Activated T-helper 1 cell treated with anti-CD3 and anti-CD28 coated beads, Interleukin-12 subunit alpha, Interleukin-12 subunit beta, Interleukin-2, Interleukin-4 antibody, amounts not matched to agents 30 ng/mL and 10 ng/mL and 1 ng/mL, durations not matched to agents 14 hours and 24 hours and 36 hours (primary cell): ENCODE measurements at regions not wholly inside any gene's neighbourhood (a gene's known extent, or its start where the extent isn't known, plus 50 kb on each side); places are given as distances from the start of the nearest gene placed in this dataset.

ENCODE experiments used
- DNase-seq: peaks from one replicate; pipeline ENCODE4 v3.0.0; 2021; ENCODE audit warnings: low spot score
- H3K27ac Mint-ChIP-seq: one replicate; pipeline ENCODE4 v1.8.0; 2021; ENCODE audit warnings: mild to moderate bottlenecking, mixed read lengths
- H3K27me3 Mint-ChIP-seq: one replicate; pipeline ENCODE4 v1.8.0; 2022; ENCODE audit warnings: mild to moderate bottlenecking, moderate library complexity, mixed read lengths; ENCODE audit not compliant: insufficient read depth
- H3K36me3 Mint-ChIP-seq: one replicate; pipeline ENCODE4 v1.8.0; 2021; ENCODE audit warnings: low read depth, mixed read lengths
- H3K4me1 Mint-ChIP-seq: one replicate; pipeline ENCODE4 v1.8.0; 2021; ENCODE audit warnings: low read depth, mixed read lengths
- H3K4me3 Mint-ChIP-seq: one replicate; pipeline ENCODE4 v1.8.0; 2021; ENCODE audit warnings: mild to moderate bottlenecking, moderate library complexity, mixed read lengths
- H3K9me3 Mint-ChIP-seq: one replicate; pipeline ENCODE4 v1.8.0; 2021; ENCODE audit warnings: mixed read lengths
- intact Hi-C: fragments of 100-400 bp; cut with micrococcal nuclease; formaldehyde crosslinking; loops from one replicate; pipeline ENCODE4 v1.15.1; 2024

DNA sequence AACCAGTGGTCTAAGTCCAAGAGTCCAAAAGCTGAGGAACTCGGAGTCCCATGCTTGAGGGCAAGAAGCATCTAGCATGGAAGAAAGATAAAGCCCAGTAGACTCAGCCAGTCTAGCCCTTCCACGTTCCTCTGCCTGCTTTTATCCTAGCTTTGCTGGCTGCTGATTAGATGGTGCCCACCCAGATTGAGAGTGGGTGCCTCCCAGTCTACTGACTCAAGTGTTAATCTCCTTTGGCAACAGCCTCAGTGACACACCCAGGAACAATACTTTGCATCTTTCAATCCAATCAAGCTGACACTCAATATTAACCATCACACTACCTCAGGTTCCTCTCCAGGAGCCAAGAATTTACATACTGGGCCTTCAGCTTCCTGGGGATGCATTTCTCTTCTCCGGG, 476.1 kb downstream of the FUT8 start:
- peaks cover 18% of the 10 kb centered on the region for H3K27me3 Mint-ChIP-seq
- peaks cover 4% of the 10 kb centered on the region for H3K36me3 Mint-ChIP-seq
- no peak overlapping the region for H3K27ac Mint-ChIP-seq
- H3K9me3 Mint-ChIP-seq = peaks cover 11% of the 10 kb centered on the region
- no peak for DNase-seq
- no peak overlapping the region for H3K4me3 Mint-ChIP-seq
- intact Hi-C loops = no loop called here
- H3K4me1 Mint-ChIP-seq = no peaks in the 10 kb centered on the region

DNA sequence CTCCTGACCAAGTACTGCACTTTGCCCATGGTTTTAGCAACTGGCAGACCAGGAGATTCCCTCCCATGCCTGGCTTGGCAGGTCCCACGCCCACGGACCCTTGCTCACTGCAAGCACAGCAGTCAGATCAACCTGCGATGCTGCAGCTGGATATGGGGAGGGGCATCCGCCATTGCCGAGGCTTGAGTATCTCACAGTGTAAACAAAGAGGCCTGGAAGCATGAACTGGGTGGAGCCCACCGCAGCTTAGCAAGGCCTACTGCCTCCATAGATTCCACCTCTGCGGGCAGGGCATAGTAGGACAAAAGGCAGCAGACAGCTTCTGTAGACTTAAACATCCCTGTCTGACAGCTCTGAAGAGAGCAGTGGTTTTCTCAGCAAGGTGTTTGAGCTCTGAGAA, 479.8 kb downstream of the FUT8 start:
- H3K27ac Mint-ChIP-seq = no peak overlapping the region
- peaks cover 20% of the 10 kb centered on the region for H3K36me3 Mint-ChIP-seq
- no peaks in the 10 kb centered on the region for H3K4me1 Mint-ChIP-seq
- H3K4me3 Mint-ChIP-seq = no peak overlapping the region
- intact Hi-C loops = no loop called here
- peaks cover 35% of the 10 kb centered on the region for H3K9me3 Mint-ChIP-seq
- peaks cover 15% of the 10 kb centered on the region for H3K27me3 Mint-ChIP-seq
- no peak for DNase-seq

DNA sequence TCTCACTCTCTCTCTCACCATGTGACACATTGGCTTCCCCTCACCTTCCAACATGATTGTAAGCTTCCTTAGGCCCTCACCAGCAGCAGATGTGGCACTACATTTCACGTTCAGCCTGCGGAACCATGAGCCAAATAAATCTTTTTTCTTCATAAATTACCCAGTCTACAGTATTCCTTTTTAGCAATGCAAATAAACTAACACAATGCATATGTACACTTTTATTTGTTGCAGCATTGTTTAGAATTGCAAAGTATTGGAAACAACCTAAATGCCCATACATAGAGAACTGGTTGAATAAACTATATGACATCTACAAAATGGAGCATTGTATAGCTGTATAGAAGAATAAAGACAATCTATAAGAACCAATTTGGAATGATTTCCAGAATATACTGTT, 487.6 kb downstream of the FUT8 start:
- peaks cover 5% of the 10 kb centered on the region for H3K27me3 Mint-ChIP-seq
- no peak for DNase-seq
- H3K4me1 Mint-ChIP-seq = peaks cover 4% of the 10 kb centered on the region
- H3K4me3 Mint-ChIP-seq = no peak overlapping the region
- H3K27ac Mint-ChIP-seq = no peak overlapping the region
- intact Hi-C loops = no loop called here
- peaks cover 14% of the 10 kb centered on the region for H3K36me3 Mint-ChIP-seq
- peaks cover 57% of the 10 kb centered on the region for H3K9me3 Mint-ChIP-seq

DNA sequence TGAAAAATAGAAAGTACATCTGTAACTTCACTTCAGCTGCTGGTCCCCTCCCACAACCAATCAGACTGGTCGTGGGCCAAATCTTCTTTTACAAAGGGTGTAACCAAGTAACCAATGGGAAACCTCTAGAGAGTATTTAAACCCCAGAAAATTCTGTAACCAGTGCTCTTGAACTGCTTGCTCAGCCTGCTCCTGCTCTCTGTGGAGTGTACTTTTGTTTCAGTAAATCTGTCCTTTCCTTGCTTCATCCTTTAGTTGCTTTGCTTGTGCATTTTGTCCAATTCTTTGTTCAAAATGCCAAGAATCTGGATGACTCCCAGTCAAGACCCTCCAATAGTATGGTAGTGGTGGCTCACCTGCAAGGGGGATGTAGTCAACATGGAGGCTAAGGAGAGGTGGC, 489.1 kb downstream of the FUT8 start:
- no peak overlapping the region for H3K27ac Mint-ChIP-seq
- peaks cover 4% of the 10 kb centered on the region for H3K4me1 Mint-ChIP-seq
- H3K4me3 Mint-ChIP-seq = no peak overlapping the region
- peaks cover 15% of the 10 kb centered on the region for H3K36me3 Mint-ChIP-seq
- peaks cover 49% of the 10 kb centered on the region for H3K9me3 Mint-ChIP-seq
- intact Hi-C loops = no loop called here
- H3K27me3 Mint-ChIP-seq = peaks cover 8% of the 10 kb centered on the region
- no peak for DNase-seq

DNA sequence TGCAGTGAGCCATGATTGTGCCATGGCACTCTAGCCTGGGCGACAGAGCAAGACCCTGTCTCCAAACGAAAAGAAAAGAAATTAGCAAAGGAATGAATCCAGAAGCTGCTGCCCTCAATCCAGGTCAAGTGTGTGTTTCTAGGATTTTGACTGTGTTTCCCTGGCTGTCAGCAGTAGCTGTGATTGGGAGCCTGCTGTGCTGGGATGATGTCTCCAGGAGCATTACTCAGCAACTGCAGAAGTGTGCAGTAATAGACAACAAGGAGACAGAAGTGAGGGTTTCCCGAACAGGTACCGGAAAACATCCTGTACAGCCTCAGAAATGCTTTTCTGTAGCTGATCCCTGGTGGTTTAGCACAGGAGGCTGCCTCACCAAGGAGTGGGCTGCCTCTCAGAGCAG, 492.5 kb downstream of the FUT8 start:
- DNase-seq = no peak
- Mint-ChIP-seq H3K4me1 (peaks cover 13% of the 10 kb centered on the region), H3K27me3 (peaks cover 14% of the 10 kb centered on the region), H3K27ac (no peak overlapping the region), H3K36me3 (peaks cover 7% of the 10 kb centered on the region), H3K4me3 (no peak overlapping the region), H3K9me3 (peaks cover 28% of the 10 kb centered on the region)
- intact Hi-C loops = no loop called here

DNA sequence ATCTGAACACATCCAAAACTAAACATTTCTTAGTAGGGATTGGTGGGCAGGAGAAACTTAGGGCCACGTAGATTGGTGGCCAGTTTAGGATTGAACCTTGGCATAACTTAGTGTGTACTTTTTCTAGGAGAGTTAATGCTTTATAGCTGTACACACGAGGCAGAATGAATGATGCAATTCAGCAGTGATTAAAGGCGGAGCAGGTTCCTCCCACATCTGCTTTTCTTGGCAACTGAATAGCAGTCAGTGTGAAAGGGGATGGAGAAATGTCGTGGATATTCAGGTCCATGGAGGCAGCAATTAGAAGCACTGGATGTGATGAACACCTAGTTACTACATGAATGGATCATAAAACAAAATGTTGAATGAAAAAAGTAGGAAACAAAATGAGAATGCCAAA, 493.8 kb downstream of the FUT8 start:
- Mint-ChIP-seq H3K36me3 (peaks cover 4% of the 10 kb centered on the region), H3K9me3 (peaks cover 16% of the 10 kb centered on the region), H3K4me3 (no peak overlapping the region), H3K27me3 (peaks cover 14% of the 10 kb centered on the region), H3K4me1 (peaks cover 24% of the 10 kb centered on the region), H3K27ac (no peak overlapping the region)
- intact Hi-C loops = no loop called here
- no peak for DNase-seq

DNA sequence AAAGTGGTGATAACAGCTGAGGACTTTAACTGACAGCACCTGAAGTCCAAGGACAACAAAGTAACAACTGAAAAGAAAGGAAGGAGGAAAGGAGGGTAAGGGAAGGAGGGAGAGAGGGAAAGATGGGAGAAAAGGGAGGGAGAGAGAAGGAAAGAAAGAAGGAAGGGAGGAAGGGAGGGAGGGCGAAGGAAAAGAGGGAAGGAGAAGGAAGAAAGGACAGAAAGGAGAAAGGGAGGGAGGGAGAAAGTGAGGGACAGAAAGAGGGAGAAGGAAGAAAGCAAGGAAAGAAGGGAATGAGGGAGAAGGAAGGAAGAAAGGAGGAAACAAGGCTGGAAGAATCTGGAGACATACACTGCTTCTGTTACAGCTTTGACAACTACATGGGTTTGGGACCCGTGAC, 494.4 kb downstream of the FUT8 start:
- intact Hi-C loops = no loop called here
- H3K27ac Mint-ChIP-seq = no peak overlapping the region

DNA sequence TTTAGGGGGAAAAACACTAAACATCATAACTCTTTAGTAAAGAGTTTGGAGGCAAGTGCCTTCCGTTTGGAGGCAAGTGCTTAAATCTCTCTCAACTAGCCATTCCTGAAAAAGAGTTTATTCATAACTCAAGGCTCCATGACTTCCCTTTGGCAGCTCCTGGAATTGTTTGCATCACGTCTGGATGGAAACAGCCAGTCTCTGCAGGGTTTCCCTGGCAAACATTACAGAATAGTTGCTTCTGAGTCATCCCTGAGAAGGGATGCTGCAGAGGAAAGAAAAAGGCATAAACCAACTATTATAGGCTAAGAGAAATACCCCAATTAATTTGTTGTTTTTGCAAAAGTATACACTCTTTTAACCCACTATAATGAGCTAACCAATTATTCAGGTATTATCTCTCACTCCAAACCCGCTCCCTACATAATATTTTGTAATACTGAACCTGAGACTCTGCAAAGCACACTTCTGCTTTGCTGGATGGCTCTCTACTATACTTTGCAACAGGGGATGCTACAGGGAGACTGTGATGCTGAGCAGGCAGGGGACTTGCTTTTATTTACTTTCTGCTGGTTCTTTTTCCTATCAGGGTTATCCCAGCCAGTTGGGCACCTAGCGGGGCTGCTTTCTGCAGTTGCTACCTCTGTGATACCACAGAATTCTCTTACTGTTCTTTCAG, 497.7 kb downstream of the FUT8 start:
- Mint-ChIP-seq H3K4me1 (peaks cover 37% of the 10 kb centered on the region), H3K27me3 (peaks cover 16% of the 10 kb centered on the region), H3K36me3 (peaks cover 7% of the 10 kb centered on the region), H3K9me3 (peaks cover 5% of the 10 kb centered on the region), H3K4me3 (no peak overlapping the region), H3K27ac (no peak overlapping the region)
- intact Hi-C loops = no loop called here
- DNase-seq = no peak

More for the DNA sequence above, 494.4 kb downstream of the FUT8 start:
- peaks cover 14% of the 10 kb centered on the region for H3K27me3 Mint-ChIP-seq
- H3K4me3 Mint-ChIP-seq = no peak overlapping the region
- DNase-seq = no peak
- peaks cover 4% of the 10 kb centered on the region for H3K36me3 Mint-ChIP-seq
- H3K4me1 Mint-ChIP-seq = peaks cover 30% of the 10 kb centered on the region
- peaks cover 10% of the 10 kb centered on the region for H3K9me3 Mint-ChIP-seq

DNA sequence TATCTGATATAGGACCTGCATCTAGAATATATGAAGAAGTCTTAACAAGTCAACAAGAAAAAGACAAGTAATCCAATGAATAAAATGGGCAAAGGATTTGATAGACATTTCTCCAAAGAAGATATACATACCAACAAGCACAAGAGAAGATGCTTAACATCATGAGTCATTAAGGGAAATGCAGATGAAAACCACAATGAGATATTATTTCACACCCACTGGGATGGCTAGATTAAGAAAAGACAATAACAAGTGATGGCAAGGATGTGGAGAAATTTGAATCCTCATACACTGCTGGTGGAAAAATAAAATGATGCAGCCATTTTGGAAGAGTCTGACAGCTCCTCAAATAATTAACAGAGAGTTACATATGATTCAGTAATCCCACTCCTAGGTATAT, 502.6 kb downstream of the FUT8 start:
- DNase-seq = no peak
- peaks cover 16% of the 10 kb centered on the region for H3K36me3 Mint-ChIP-seq
- peaks cover 11% of the 10 kb centered on the region for H3K9me3 Mint-ChIP-seq
- H3K4me1 Mint-ChIP-seq = peaks cover 54% of the 10 kb centered on the region
- intact Hi-C loops = loop anchor here (1.0 to 2.0 kb wide), 4 partner anchors 13 to 68 kb away; no protein-coding TSS in a partner anchor
- H3K27ac Mint-ChIP-seq = no peak overlapping the region
- peaks cover 7% of the 10 kb centered on the region for H3K27me3 Mint-ChIP-seq
- H3K4me3 Mint-ChIP-seq = no peak overlapping the region

DNA sequence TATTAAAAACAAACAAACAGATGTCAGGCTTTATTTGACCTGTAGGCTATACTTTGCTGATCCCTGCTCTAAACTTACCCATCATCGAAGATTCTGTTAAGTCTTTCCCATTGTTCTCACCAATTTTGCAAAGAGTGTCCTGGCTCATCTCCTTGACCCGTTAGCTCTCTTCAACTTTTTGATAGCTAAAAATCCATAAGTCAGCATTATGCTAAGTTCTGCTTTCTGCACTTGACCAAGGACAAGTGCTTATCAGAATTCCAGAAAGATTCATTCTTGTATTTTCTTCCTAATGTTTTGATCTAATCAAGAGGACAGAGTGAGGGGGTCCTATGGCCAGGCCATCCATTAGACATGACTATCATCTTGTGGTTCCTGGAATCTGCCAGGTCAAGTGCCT, 503.5 kb downstream of the FUT8 start:
- peaks cover 11% of the 10 kb centered on the region for H3K9me3 Mint-ChIP-seq
- H3K27me3 Mint-ChIP-seq = peaks cover 14% of the 10 kb centered on the region
- no peak overlapping the region for H3K27ac Mint-ChIP-seq
- H3K4me3 Mint-ChIP-seq = no peak overlapping the region
- peaks cover 46% of the 10 kb centered on the region for H3K4me1 Mint-ChIP-seq
- DNase-seq = no peak
- H3K36me3 Mint-ChIP-seq = peaks cover 20% of the 10 kb centered on the region
- intact Hi-C loops = no loop called here

DNA sequence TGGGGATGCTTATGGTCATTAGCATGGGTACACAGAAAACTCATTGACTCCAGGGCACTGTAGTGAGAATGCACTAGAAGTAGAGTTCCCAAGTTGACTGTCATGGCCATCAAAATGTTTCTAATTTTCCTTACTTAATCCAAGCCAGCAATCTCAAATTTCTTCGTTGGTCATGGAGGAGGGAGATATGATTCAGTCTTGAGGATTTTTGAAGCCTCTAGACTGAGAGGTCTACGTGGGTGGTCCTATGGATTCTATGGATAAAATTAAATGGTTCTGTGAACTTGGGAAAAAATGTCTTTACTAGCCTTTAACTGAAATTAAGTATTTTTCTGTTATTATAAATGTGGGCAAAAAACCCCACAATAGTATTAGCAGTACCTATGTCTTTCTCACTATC, 508.5 kb downstream of the FUT8 start:
- Mint-ChIP-seq H3K36me3 (peaks cover 19% of the 10 kb centered on the region), H3K4me3 (no peak overlapping the region), H3K27ac (no peak overlapping the region), H3K4me1 (peaks cover 26% of the 10 kb centered on the region), H3K27me3 (peaks cover 14% of the 10 kb centered on the region), H3K9me3 (peaks cover 2% of the 10 kb centered on the region)
- intact Hi-C loops = no loop called here
- no peak for DNase-seq

DNA sequence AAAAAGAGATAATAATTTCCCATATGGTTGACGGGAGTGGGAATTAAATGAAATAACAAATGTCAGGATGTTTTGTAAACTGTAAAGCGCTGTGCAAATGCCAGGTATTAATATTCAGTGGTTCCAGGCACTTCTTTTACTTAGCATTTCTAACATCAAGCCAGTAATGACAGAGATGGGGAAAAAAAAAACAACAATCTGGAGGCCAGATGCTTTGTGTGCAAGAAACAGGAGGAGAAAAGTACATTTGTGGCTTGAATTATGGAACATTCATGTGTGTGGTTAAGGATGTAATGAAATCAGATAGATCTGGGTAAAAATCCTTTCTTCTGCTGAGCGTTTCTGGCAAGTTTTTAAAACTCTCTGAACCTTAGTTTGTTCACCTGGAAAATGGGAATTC, 509.6 kb downstream of the FUT8 start:
- Mint-ChIP-seq H3K27ac (no peak overlapping the region), H3K36me3 (peaks cover 16% of the 10 kb centered on the region), H3K4me3 (no peak overlapping the region), H3K9me3 (no peaks in the 10 kb centered on the region), H3K4me1 (peaks cover 26% of the 10 kb centered on the region), H3K27me3 (peaks cover 12% of the 10 kb centered on the region)
- intact Hi-C loops = no loop called here
- no peak for DNase-seq

DNA sequence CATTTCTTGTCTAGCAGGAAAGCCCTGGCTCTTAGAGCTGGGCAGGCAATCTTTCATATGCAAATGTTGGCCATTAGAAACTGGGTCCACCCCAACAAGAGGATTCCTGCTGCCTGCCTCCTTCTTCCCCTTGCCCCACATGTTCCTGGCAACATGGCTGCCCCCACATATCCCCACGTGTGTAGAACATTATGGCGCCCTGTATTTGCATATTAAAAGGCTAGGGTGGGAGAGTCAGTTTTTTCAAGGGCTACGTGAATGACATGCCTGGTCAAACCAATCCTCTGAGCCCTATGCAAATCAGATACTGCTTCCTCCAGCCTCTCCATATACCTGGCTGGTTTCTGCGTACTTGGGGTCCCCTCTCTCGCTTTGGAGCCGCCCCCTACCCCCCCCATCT, 514.0 kb downstream of the FUT8 start:
- intact Hi-C loops = loop anchor here (5.0 kb wide), 3 partner anchors 36 to 289 kb away; no protein-coding TSS in a partner anchor
- Mint-ChIP-seq H3K36me3 (peaks cover 6% of the 10 kb centered on the region), H3K9me3 (no peaks in the 10 kb centered on the region), H3K27me3 (peaks cover 4% of the 10 kb centered on the region), H3K27ac (no peak overlapping the region), H3K4me1 (peaks cover 49% of the 10 kb centered on the region), H3K4me3 (no peak overlapping the region)
- DNase-seq = no peak
